HEK293 (cell line): ENCODE measurements at regions not wholly inside any gene's neighbourhood (a gene's known extent, or its start where the extent isn't known, plus 50 kb on each side); places are given as distances from the start of the nearest gene placed in this dataset.

Experiments
- CTCF ChIA-PET: fragments of 350-600 bp; formaldehyde crosslinking; extraction: SDS; loops from one replicate; lab custom pipeline; 2021; ENCODE audit warnings: antibody characterized with exemption; lab: Yijun Ruan, JAX
- POLR2A ChIA-PET: fragments of 300-600 bp; formaldehyde crosslinking; extraction: SDS; loops from one replicate; lab custom pipeline; 2020; ENCODE audit warnings: antibody characterized with exemption, inconsistent platforms; lab: Yijun Ruan, JAX
- H3K27ac ChIP-seq: fragments of 200-500 bp; sonication (Bioruptor generic); 2 replicates; pipeline ENCODE4 v1.5.1; 2014; ENCODE audit warnings: low read depth, low read length, control low read depth, inconsistent platforms; ENCODE audit errors: extremely low read depth
- H3K36me3 ChIP-seq, 2 experiments: fragments of 200-500 bp in 1 of 2; sonication (Bioruptor generic) in 1 of 2; 1 replicate in 1 of 2; 2 replicates in 1 of 2; pipeline ENCODE4 v1.5.1; 2014 to 2017; ENCODE audit warnings: inconsistent platforms in 2 of 2, low read length in 2 of 2; ENCODE audit not compliant: control insufficient read depth in 2 of 2, insufficient read depth in 1 of 2
- H3K4me1 ChIP-seq: fragments of 200-500 bp; sonication (Bioruptor generic); 2 replicates; pipeline ENCODE4 v1.5.1; 2014; ENCODE audit warnings: mild to moderate bottlenecking, low read length, inconsistent platforms; ENCODE audit not compliant: control insufficient read depth, insufficient read depth
- H3K4me3 ChIP-seq: 2 replicates; pipeline ENCODE4 v1.5.1; 2011; ENCODE audit warnings: low read depth, mild to moderate bottlenecking, control low read depth, low read length, moderate library complexity
- H3K9me3 ChIP-seq: fragments of 200-500 bp; sonication (Bioruptor generic); 2 replicates; pipeline ENCODE4 v1.5.1; 2014; ENCODE audit warnings: low read depth, low read length, inconsistent platforms; ENCODE audit not compliant: control insufficient read depth, insufficient read depth
- ATF2 ChIP-seq: fragments of 450-650 bp; formaldehyde crosslinking; IDR thresholded peaks from 2 replicates; pipeline ENCODE4 v1.5.1; 2016; ENCODE audit warnings: missing biosample characterization, missing genetic modification characterization, low read depth
- BCL11A ChIP-seq: fragments of 450-650 bp; formaldehyde crosslinking; IDR thresholded peaks from 2 replicates; pipeline ENCODE4 v1.5.1; 2016; ENCODE audit warnings: low read depth, missing biosample characterization, missing genetic modification characterization
- GLIS2 ChIP-seq: fragments of 450-650 bp; formaldehyde crosslinking; IDR thresholded peaks from 2 replicates; pipeline ENCODE4 v1.5.1; 2016; ENCODE audit warnings: missing biosample characterization, missing genetic modification characterization
- HIC1 ChIP-seq: fragments of 450-650 bp; formaldehyde crosslinking; IDR thresholded peaks from 2 replicates; pipeline ENCODE4 v1.5.1; 2016; ENCODE audit warnings: missing biosample characterization, missing genetic modification characterization
- HOXD13 ChIP-seq: sonication (generic); formaldehyde crosslinking; IDR thresholded peaks from 2 replicates; pipeline ENCODE4 v1.8.0; 2022; ENCODE audit warnings: missing genetic modification reagents, borderline replicate concordance
- KLF7 ChIP-seq: fragments of 450-650 bp; formaldehyde crosslinking; IDR thresholded peaks from 2 replicates; pipeline ENCODE4 v1.5.1; 2016; ENCODE audit warnings: missing biosample characterization, missing genetic modification characterization, borderline replicate concordance
- KLF8 ChIP-seq: fragments of 450-650 bp; formaldehyde crosslinking; IDR thresholded peaks from 2 replicates; pipeline ENCODE4 v1.5.1; 2016; ENCODE audit warnings: missing biosample characterization, missing genetic modification characterization
- SALL2 ChIP-seq: fragments of 450-650 bp; formaldehyde crosslinking; IDR thresholded peaks from 2 replicates; pipeline ENCODE4 v1.5.0; 2017; ENCODE audit warnings: missing biosample characterization, mild to moderate bottlenecking, missing genetic modification characterization, borderline replicate concordance
- SETDB1 ChIP-seq: IDR thresholded peaks from one replicate; pipeline ENCODE4 v1.6.1; 2017; ENCODE audit warnings: mild to moderate bottlenecking, low read length, moderate library complexity, mixed read lengths; ENCODE audit not compliant: insufficient read length
- TRIM28 ChIP-seq: IDR thresholded peaks from 2 replicates; pipeline ENCODE4 v1.6.1; 2011; ENCODE audit warnings: low read length, control low read depth, borderline replicate concordance
- YY1 ChIP-seq: fragments of 450-650 bp; formaldehyde crosslinking; IDR thresholded peaks from 2 replicates; pipeline ENCODE4 v1.5.1; 2018; ENCODE audit warnings: missing biosample characterization, missing genetic modification characterization
- ZNF138 ChIP-seq: fragments of 450-650 bp; formaldehyde crosslinking; IDR thresholded peaks from 2 replicates; pipeline ENCODE4 v1.5.1; 2016; ENCODE audit warnings: missing biosample characterization, missing genetic modification characterization, borderline replicate concordance
- ZNF184 ChIP-seq: fragments of 450-650 bp; IDR thresholded peaks from 2 replicates; pipeline ENCODE4 v1.5.1; 2018; ENCODE audit warnings: missing biosample characterization, mild to moderate bottlenecking, missing genetic modification characterization
- ZNF223 ChIP-seq: fragments of 450-650 bp; formaldehyde crosslinking; IDR thresholded peaks from 2 replicates; pipeline ENCODE4 v1.5.1; 2016; ENCODE audit warnings: missing biosample characterization, missing genetic modification characterization
- ZNF23 ChIP-seq: fragments of 450-650 bp; formaldehyde crosslinking; IDR thresholded peaks from 2 replicates; pipeline ENCODE4 v1.5.1; 2016; ENCODE audit warnings: missing biosample characterization, missing genetic modification characterization, borderline replicate concordance
- ZNF335 ChIP-seq: fragments of 450-650 bp; formaldehyde crosslinking; conservative IDR thresholded peaks from 2 replicates; pipeline ENCODE4 v1.5.1; 2016; ENCODE audit warnings: missing biosample characterization, missing genetic modification characterization
- ZNF354C ChIP-seq: fragments of 450-650 bp; formaldehyde crosslinking; IDR thresholded peaks from 2 replicates; pipeline ENCODE4 v1.5.1; 2016; ENCODE audit warnings: missing biosample characterization, missing genetic modification characterization, low read depth, borderline replicate concordance
- ZNF366 ChIP-seq: fragments of 450-650 bp; formaldehyde crosslinking; conservative IDR thresholded peaks from 2 replicates; pipeline ENCODE4 v1.5.1; 2016; ENCODE audit warnings: missing biosample characterization, missing genetic modification characterization
- ZNF37A ChIP-seq: fragments of 450-650 bp; IDR thresholded peaks from 2 replicates; pipeline ENCODE4 v1.5.1; 2018; ENCODE audit warnings: missing biosample characterization, missing genetic modification characterization
- ZNF404 ChIP-seq: fragments of 450-650 bp; formaldehyde crosslinking; IDR thresholded peaks from 2 replicates; pipeline ENCODE4 v1.5.1; 2017; ENCODE audit warnings: missing biosample characterization, missing genetic modification characterization
- ZNF423 ChIP-seq: fragments of 450-650 bp; formaldehyde crosslinking; IDR thresholded peaks from 2 replicates; pipeline ENCODE4 v1.5.1; 2016; ENCODE audit warnings: missing biosample characterization, missing genetic modification characterization
- ZNF48 ChIP-seq: fragments of 450-650 bp; formaldehyde crosslinking; IDR thresholded peaks from 2 replicates; pipeline ENCODE4 v1.5.1; 2016; ENCODE audit warnings: missing biosample characterization, missing genetic modification characterization
- ZNF514 ChIP-seq: fragments of 450-650 bp; formaldehyde crosslinking; IDR thresholded peaks from 2 replicates; pipeline ENCODE4 v1.5.1; 2016; ENCODE audit warnings: missing biosample characterization, missing genetic modification characterization
- ZNF544 ChIP-seq: fragments of 450-650 bp; formaldehyde crosslinking; IDR thresholded peaks from 2 replicates; pipeline ENCODE4 v1.5.0; 2017; ENCODE audit warnings: missing biosample characterization, missing genetic modification characterization
- ZNF548 ChIP-seq: fragments of 450-650 bp; formaldehyde crosslinking; IDR thresholded peaks from 2 replicates; pipeline ENCODE4 v1.5.1; 2016; ENCODE audit warnings: missing biosample characterization, missing genetic modification characterization
- ZNF600 ChIP-seq: fragments of 450-650 bp; formaldehyde crosslinking; IDR thresholded peaks from 2 replicates; pipeline ENCODE4 v1.5.1; 2016; ENCODE audit warnings: missing biosample characterization, missing genetic modification characterization
- ZNF704 ChIP-seq: fragments of 450-650 bp; formaldehyde crosslinking; IDR thresholded peaks from 2 replicates; pipeline ENCODE4 v1.5.1; 2016; ENCODE audit warnings: missing biosample characterization, missing genetic modification characterization
- ZNF777 ChIP-seq: fragments of 450-650 bp; formaldehyde crosslinking; IDR thresholded peaks from 2 replicates; pipeline ENCODE4 v1.5.1; 2017; ENCODE audit warnings: missing biosample characterization, missing genetic modification characterization, borderline replicate concordance
- ZNF791 ChIP-seq: fragments of 450-650 bp; formaldehyde crosslinking; IDR thresholded peaks from 2 replicates; pipeline ENCODE4 v1.5.1; 2016; ENCODE audit warnings: missing biosample characterization, missing genetic modification characterization
- ZNF837 ChIP-seq: fragments of 450-650 bp; formaldehyde crosslinking; IDR thresholded peaks from 2 replicates; pipeline ENCODE4 v1.5.1; 2016; ENCODE audit warnings: missing biosample characterization, missing genetic modification characterization

GRCh38 chr16:25317732-25318316 is 60.2 kb upstream of the ZKSCAN2 start:
- Histone ChIP-seq H3K27ac (no peak overlapping the region), H3K4me1 (no peaks in the 10 kb centered on the region), H3K4me3 (no peak overlapping the region), H3K36me3 (no peaks in the 10 kb centered on the region), H3K9me3 (no peaks in the 10 kb centered on the region)
- CTCF ChIA-PET: interaction anchor here (0.5 kb wide), 1 partner anchor 1312 kb away, joined by 3 read pairs; no protein-coding TSS in a partner anchor
- POLR2A ChIA-PET: no interaction called here
- TF ChIP-seq KLF7 (no peak), ZNF138 (no peak), ZNF335 (tag by site-specific recombination) (no peak)

GRCh38 chr16:25311950-25312349 is 54.3 kb upstream of the ZKSCAN2 start:
- no peak for TF ChIP-seq ZNF423 (tag by site-specific recombination)
- no peak for TF ChIP-seq ZNF777 (tag by site-specific recombination)
- TF ChIP-seq ZNF791 (tag by site-specific recombination): peak; percentile 97
- no peak for TF ChIP-seq YY1 (tag by site-specific recombination)
- peak; percentile 93 for TF ChIP-seq SETDB1
- no peak for TF ChIP-seq ZNF366
- no peak for TF ChIP-seq ZNF514
- no peak for TF ChIP-seq ZNF37A (tag by site-specific recombination)
- peak; percentile 79 for TF ChIP-seq TRIM28
- no peaks in the 10 kb centered on the region for H3K4me1 ChIP-seq
- H3K27ac ChIP-seq: no peak overlapping the region
- POLR2A ChIA-PET: no interaction called here
- no peak overlapping the region for H3K4me3 ChIP-seq
- H3K9me3 ChIP-seq: no peaks in the 10 kb centered on the region
- H3K36me3 ChIP-seq: no peaks in the 10 kb centered on the region
- CTCF ChIA-PET: interaction anchor here (0.7 kb wide), 1 partner anchor 77 kb away, joined by 3 read pairs; no protein-coding TSS in a partner anchor

GRCh38 chr16:25311039-25311438 is 53.4 kb upstream of the ZKSCAN2 start:
- ChIA-PET CTCF (interaction anchor here (1.0 kb wide), 1 partner anchor 86 kb away, joined by 4 read pairs; no protein-coding TSS in a partner anchor), POLR2A (no interaction called here)
- Histone ChIP-seq H3K4me1 (no peaks in the 10 kb centered on the region), H3K9me3 (no peaks in the 10 kb centered on the region), H3K4me3 (no peak overlapping the region), H3K36me3 (no peaks in the 10 kb centered on the region), H3K27ac (no peak overlapping the region)
- TF ChIP-seq ZNF23 (tag by site-specific recombination): no peak
- no peak for TF ChIP-seq SALL2
- TF ChIP-seq ZNF837 (tag by site-specific recombination): no peak
- TF ChIP-seq ZNF354C (tag by site-specific recombination): no peak
- no peak for TF ChIP-seq ZNF544 (tag by site-specific recombination)
- TF ChIP-seq BCL11A (tag by site-specific recombination): no peak
- no peak for TF ChIP-seq GLIS2 (tag by site-specific recombination)
- TF ChIP-seq ZNF704 (tag by site-specific recombination): no peak
- TF ChIP-seq ZNF404 (tag by site-specific recombination): no peak
- TF ChIP-seq KLF8 (tag by site-specific recombination): no peak
- TF ChIP-seq HIC1 (tag by site-specific recombination): no peak
- TF ChIP-seq ZNF600 (tag by site-specific recombination): no peak
- no peak for TF ChIP-seq ZNF184 (tag by site-specific recombination)
- no peak for TF ChIP-seq ATF2
- no peak for TF ChIP-seq KLF7
- TF ChIP-seq ZNF48: no peak
- TF ChIP-seq ZNF223: no peak
- no peak for TF ChIP-seq HOXD13 (CRISPR knock-in tag)
- no peak for TF ChIP-seq ZNF548 (tag by site-specific recombination)
